ENCODE measurements at regions not wholly inside any gene's neighbourhood (a gene's known extent, or its start where the extent isn't known, plus 50 kb on each side); places are given as distances from the start of the nearest gene placed in this dataset.

DNA sequence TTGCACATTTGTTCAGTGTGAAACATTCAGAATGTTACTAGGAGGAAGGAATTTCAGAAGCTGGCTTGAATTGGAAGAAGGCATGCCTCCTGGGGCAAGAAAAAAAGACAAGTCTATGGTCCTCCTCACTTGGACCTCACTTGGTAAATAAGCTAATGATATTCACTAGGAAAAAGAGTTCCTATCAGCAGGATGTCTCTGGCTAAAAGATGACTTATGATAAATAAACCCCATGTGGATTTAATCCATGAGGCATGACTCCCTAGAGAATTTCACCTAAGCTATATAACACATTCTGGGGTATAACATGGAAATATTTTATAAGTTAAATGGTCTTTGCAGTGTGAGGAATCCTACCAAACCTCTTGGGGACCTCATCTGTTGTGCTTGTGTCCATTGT is 199.9 kb downstream of the LRIG3 start:
- intact Hi-C loops (cut with micrococcal nuclease), result no loop called here
- TF ChIP-seq, protein P1, sequence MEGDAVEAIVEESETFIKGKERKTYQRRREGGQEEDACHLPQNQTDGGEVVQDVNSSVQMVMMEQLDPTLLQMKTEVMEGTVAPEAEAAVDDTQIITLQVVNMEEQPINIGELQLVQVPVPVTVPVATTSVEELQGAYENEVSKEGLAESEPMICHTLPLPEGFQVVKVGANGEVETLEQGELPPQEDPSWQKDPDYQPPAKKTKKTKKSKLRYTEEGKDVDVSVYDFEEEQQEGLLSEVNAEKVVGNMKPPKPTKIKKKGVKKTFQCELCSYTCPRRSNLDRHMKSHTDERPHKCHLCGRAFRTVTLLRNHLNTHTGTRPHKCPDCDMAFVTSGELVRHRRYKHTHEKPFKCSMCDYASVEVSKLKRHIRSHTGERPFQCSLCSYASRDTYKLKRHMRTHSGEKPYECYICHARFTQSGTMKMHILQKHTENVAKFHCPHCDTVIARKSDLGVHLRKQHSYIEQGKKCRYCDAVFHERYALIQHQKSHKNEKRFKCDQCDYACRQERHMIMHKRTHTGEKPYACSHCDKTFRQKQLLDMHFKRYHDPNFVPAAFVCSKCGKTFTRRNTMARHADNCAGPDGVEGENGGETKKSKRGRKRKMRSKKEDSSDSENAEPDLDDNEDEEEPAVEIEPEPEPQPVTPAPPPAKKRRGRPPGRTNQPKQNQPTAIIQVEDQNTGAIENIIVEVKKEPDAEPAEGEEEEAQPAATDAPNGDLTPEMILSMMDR (IDR thresholded peaks at IDR 0.05), result no peak
- TF ChIP-seq EZH2 (IDR thresholded peaks at IDR 0.05; ENCODE audit: borderline replicate concordance, insufficient read depth, low read depth, low read length, poor library complexity, severe bottlenecking), result no peak
- DNase-seq (no peak), ATAC-seq (ENCODE audit: low read depth) (no peak)
- Histone ChIP-seq H3K9me3 (ENCODE audit: control extremely low read depth in 1 of 3, control insufficient read depth in 2 of 3, insufficient read depth in 1 of 3, low read length in 2 of 3) (no peaks in the 10 kb centered on the region), H3K27ac (ENCODE audit: low read length in 2 of 2) (no peak overlapping the region), H3K4me3 (ENCODE audit: control extremely low read depth in 1 of 5, extremely low read depth in 1 of 5, insufficient read depth in 1 of 5, low read depth in 2 of 5, low read length in 4 of 5) (no peak overlapping the region), H4K20me1 (ENCODE audit: control insufficient read depth, insufficient read depth, low read length, poor library complexity, severe bottlenecking) (no peaks in the 10 kb centered on the region), H3K36me3 (replicated peaks in 1 of 2; ENCODE audit: control extremely low read depth in 1 of 2, control insufficient read depth in 1 of 2, extremely low read depth in 1 of 2, insufficient read depth in 2 of 2, low read length in 1 of 2) (no peaks in the 10 kb centered on the region), H3K4me2 (replicated peaks; ENCODE audit: low read depth, low read length, poor library complexity, severe bottlenecking) (no peak overlapping the region), H2AFZ (ENCODE audit: insufficient read depth, low read depth, low read length, poor library complexity, severe bottlenecking) (no peak overlapping the region), H3K27me3 (replicated peaks in 1 of 4; ENCODE audit: control extremely low read depth in 1 of 4, control insufficient read depth in 3 of 4, insufficient read depth in 4 of 4, low read length in 3 of 4) (no peaks in the 10 kb centered on the region), H3K4me1 (ENCODE audit: control insufficient read depth in 2 of 2, insufficient read depth in 2 of 2, low read length in 2 of 2) (no peaks in the 10 kb centered on the region), H3K79me2 (ENCODE audit: control insufficient read depth, insufficient read depth, low read length) (no peaks in the 10 kb centered on the region), H3K9ac (ENCODE audit: low read length) (no peak overlapping the region)
- Mint-ChIP-seq H3K27ac (no peak overlapping the region), H3K4me3 (no peak overlapping the region), H3K27me3 (no peaks in the 10 kb centered on the region), H3K4me1 (no peaks in the 10 kb centered on the region), H3K9me3 (ENCODE audit: insufficient read depth) (peaks cover 1% of the 10 kb centered on the region)
- POLR2A ChIA-PET, result no interaction called here
- CTCF ChIA-PET, result no interaction called here

DNA sequence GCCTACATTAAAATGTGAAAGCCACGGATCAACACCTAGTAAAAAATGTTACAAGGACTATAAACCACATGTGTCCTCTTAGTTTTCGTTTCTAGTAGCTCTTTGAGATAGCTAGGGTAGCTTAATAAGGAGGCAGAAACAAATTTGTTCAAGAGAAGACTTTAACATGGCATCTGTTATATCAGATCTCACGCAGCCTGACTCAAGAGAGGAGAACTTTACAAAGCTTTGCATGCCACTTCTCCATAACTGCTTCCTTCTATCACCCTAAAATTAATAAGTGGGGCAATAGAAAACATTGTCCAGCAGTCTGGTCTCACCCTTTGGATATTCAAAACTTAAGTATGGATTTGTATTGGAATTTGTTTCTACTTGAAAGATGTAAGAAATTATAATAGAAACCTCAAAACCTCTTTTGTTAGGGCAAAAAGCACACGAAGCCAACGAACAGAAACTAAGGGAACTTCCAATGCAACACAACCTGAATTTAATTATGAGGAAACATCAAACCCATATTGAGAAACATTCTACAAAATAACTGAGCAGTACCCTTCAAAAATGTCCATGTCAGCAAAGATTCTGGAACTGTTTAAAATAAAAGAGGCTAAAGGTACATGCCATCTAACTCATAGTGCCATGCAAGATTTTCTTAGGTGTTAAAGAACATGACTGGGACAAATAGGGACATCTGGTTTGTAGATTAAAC is 194.8 kb downstream of the LRIG3 start:
- no peaks in the 10 kb centered on the region for H3K4me1 ChIP-seq (ENCODE audit: control insufficient read depth in 2 of 2, insufficient read depth in 2 of 2, low read length in 2 of 2)
- no peaks in the 10 kb centered on the region for H4K20me1 ChIP-seq (ENCODE audit: control insufficient read depth, insufficient read depth, low read length, poor library complexity, severe bottlenecking)
- no CpG with 5 or more reads among the region's 5 CpGs for WGBS (ENCODE audit: insufficient coverage)
- H3K9me3 Mint-ChIP-seq (ENCODE audit: insufficient read depth), result no peaks in the 10 kb centered on the region
- H3K4me3 Mint-ChIP-seq, result no peak overlapping the region
- H2AFZ ChIP-seq (ENCODE audit: insufficient read depth, low read depth, low read length, poor library complexity, severe bottlenecking), result no peak overlapping the region
- no peaks in the 10 kb centered on the region for H3K36me3 ChIP-seq (replicated peaks in 1 of 2; ENCODE audit: control extremely low read depth in 1 of 2, control insufficient read depth in 1 of 2, extremely low read depth in 1 of 2, insufficient read depth in 2 of 2, low read length in 1 of 2)
- H3K9ac ChIP-seq (ENCODE audit: low read length), result no peak overlapping the region
- H3K79me2 ChIP-seq (ENCODE audit: control insufficient read depth, insufficient read depth, low read length), result no peaks in the 10 kb centered on the region
- H3K4me2 ChIP-seq (replicated peaks; ENCODE audit: low read depth, low read length, poor library complexity, severe bottlenecking), result no peak overlapping the region
- CTCF ChIA-PET, result no interaction called here
- no peak overlapping the region for H3K27ac ChIP-seq (ENCODE audit: low read length in 2 of 2)
- no peak for ATAC-seq (ENCODE audit: low read depth)
- no peak overlapping the region for H3K4me3 ChIP-seq (ENCODE audit: control extremely low read depth in 1 of 5, extremely low read depth in 1 of 5, insufficient read depth in 1 of 5, low read depth in 2 of 5, low read length in 4 of 5)
- H3K27me3 Mint-ChIP-seq, result no peaks in the 10 kb centered on the region
- POLR2A ChIA-PET, result no interaction called here
- no peak overlapping the region for H3K27ac Mint-ChIP-seq
- intact Hi-C loops (cut with micrococcal nuclease), result no loop called here
- DNase-seq, result no peak
- H3K27me3 ChIP-seq (replicated peaks in 1 of 4; ENCODE audit: control extremely low read depth in 1 of 4, control insufficient read depth in 3 of 4, insufficient read depth in 4 of 4, low read length in 3 of 4), result no peaks in the 10 kb centered on the region
- H3K4me1 Mint-ChIP-seq, result no peaks in the 10 kb centered on the region
- TF ChIP-seq, protein P1 (IDR thresholded peaks at IDR 0.05), result no peak
- no peak for TF ChIP-seq EZH2 (IDR thresholded peaks at IDR 0.05; ENCODE audit: borderline replicate concordance, insufficient read depth, low read depth, low read length, poor library complexity, severe bottlenecking)
- H3K9me3 ChIP-seq (ENCODE audit: control extremely low read depth in 1 of 3, control insufficient read depth in 2 of 3, insufficient read depth in 1 of 3, low read length in 2 of 3), result no peaks in the 10 kb centered on the region

Data from B cell (primary cell).